ENCODE measurements at regions not wholly inside any gene's neighbourhood (a gene's known extent, or its start where the extent isn't known, plus 50 kb on each side); places are given as distances from the start of the nearest gene placed in this dataset.
"Not testable (repeated sequence)": the region's sequence is repeated elsewhere in the genome, so short reads cannot be mapped to it uniquely, and the experiment has no call there.

DNA sequence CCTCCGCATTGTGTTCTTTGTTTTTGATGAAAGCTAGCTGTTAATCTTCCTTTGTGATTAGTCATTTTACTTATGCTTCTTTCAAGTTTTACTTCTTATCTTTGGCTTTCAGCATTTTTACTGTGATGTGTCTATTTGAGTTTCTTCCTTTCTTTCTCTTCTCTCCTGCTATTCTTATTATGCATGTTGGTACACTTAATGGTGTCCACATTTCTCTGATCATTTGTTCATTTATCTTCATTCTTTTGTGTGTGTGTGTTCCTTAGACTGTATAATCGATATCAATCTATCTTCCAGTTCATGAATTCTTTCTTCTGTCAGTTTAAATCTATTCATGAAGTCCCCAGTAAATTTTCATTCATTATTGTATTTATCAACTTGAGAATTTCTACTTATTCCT is 1650.3 kb downstream of the BRINP3 start:
- Histone ChIP-seq H3K27ac (ENCODE audit: low read depth in 1 of 2, low read length in 1 of 2) (no peak overlapping the region), H3K27me3 (ENCODE audit: control insufficient read depth in 3 of 3, insufficient read depth in 3 of 3, low read length in 2 of 3) (no peaks in the 10 kb centered on the region), H3K36me3 (ENCODE audit: control insufficient read depth in 4 of 4, insufficient read depth in 4 of 4, low read length in 4 of 4) (no peaks in the 10 kb centered on the region), H3K4me3 (no peak overlapping the region), H3K9me3 (ENCODE audit: control insufficient read depth in 4 of 4, insufficient read depth in 3 of 4, low read length in 3 of 4) (no peaks in the 10 kb centered on the region), H3K9ac (ENCODE audit: insufficient read depth in 1 of 2, low read length in 2 of 2) (no peak overlapping the region), H3K4me1 (ENCODE audit: control insufficient read depth in 5 of 5, insufficient read depth in 5 of 5, low read length in 5 of 5) (no peaks in the 10 kb centered on the region)
- TF ChIP-seq, protein P1, sequence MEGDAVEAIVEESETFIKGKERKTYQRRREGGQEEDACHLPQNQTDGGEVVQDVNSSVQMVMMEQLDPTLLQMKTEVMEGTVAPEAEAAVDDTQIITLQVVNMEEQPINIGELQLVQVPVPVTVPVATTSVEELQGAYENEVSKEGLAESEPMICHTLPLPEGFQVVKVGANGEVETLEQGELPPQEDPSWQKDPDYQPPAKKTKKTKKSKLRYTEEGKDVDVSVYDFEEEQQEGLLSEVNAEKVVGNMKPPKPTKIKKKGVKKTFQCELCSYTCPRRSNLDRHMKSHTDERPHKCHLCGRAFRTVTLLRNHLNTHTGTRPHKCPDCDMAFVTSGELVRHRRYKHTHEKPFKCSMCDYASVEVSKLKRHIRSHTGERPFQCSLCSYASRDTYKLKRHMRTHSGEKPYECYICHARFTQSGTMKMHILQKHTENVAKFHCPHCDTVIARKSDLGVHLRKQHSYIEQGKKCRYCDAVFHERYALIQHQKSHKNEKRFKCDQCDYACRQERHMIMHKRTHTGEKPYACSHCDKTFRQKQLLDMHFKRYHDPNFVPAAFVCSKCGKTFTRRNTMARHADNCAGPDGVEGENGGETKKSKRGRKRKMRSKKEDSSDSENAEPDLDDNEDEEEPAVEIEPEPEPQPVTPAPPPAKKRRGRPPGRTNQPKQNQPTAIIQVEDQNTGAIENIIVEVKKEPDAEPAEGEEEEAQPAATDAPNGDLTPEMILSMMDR (IDR thresholded peaks at IDR 0.05; ENCODE audit: control extremely low read depth, extremely low read depth): no peak
- no peak for ATAC-seq (ENCODE audit: insufficient read depth, low FRiP score)
- DNase-seq: no peak
- 80 to 87% methylated on average over 2 of the region's 2 CpGs for WGBS, 2 donors

DNA sequence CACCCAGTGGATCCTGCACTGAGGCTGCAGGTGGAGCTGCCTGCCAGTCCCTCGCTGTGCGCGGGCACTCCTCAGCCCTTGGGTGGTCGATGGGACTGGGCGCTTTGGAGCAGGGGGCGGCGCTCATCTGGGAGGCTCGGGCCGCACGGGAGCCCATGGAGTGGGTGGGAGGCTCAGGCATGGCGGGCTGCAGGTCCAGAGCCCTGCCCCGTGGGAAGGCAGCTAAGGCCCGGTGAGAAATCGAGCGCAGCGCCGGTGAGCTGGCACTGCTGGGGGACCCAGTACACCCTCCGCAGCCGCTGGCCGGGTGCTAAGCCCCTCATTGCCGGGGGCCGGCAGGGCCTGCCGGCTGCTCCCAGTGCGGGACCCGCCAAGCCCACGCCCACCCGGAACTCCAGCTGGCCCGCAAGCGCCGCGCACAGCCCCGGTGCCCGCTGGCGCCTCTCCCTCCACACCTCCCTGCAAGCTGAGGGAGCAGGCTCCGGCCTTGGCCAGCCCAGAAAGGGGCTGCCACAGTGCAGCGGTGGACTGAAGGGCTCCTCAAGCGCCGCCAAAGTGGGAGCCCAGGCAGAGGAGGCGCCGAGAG is 1636.5 kb downstream of the BRINP3 start:
- H3K4me3 ChIP-seq; DNase-seq; H3K27ac ChIP-seq (ENCODE audit: low read depth in 1 of 2, low read length in 1 of 2); H3K27me3 ChIP-seq (ENCODE audit: control insufficient read depth in 3 of 3, insufficient read depth in 3 of 3, low read length in 2 of 3); H3K36me3 ChIP-seq (ENCODE audit: control insufficient read depth in 4 of 4, insufficient read depth in 4 of 4, low read length in 4 of 4); ATAC-seq (ENCODE audit: insufficient read depth, low FRiP score); H3K9me3 ChIP-seq (ENCODE audit: control insufficient read depth in 4 of 4, insufficient read depth in 3 of 4, low read length in 3 of 4); H3K9ac ChIP-seq (ENCODE audit: insufficient read depth in 1 of 2, low read length in 2 of 2); H3K4me1 ChIP-seq (ENCODE audit: control insufficient read depth in 5 of 5, insufficient read depth in 5 of 5, low read length in 5 of 5): not testable (repeated sequence)
- WGBS, 2 donors: 94 to 97% methylated on average over 36 to 40 of the region's 40 CpGs

DNA sequence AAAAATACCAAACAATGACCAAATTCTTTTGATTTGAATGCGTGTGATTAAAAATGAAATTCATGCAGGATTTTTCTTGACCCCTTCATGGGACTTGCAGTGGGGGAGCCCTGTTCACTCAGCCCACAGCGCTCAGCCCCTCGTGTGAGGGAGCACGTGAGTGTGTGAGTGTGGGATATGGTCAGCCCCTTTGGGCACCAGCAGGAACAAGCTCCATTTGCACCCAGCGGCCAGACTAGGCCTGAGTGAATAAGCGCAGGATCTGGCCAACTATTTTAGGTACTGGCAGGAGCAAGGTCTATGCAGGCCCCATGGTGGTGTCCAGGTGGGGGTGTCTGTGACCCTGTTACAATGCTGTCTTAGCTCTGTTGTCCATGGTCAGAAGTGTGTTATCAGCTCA is 1631.2 kb downstream of the BRINP3 start:
- WGBS, 2 donors: 92 to 94% methylated on average over 6 of the region's 6 CpGs
- TF ChIP-seq, protein P1 (IDR thresholded peaks at IDR 0.05; ENCODE audit: control extremely low read depth, extremely low read depth): no peak
- Histone ChIP-seq H3K9me3 (ENCODE audit: control insufficient read depth in 4 of 4, insufficient read depth in 3 of 4, low read length in 3 of 4) (no peaks in the 10 kb centered on the region), H3K36me3 (ENCODE audit: control insufficient read depth in 4 of 4, insufficient read depth in 4 of 4, low read length in 4 of 4) (no peaks in the 10 kb centered on the region), H3K9ac (ENCODE audit: insufficient read depth in 1 of 2, low read length in 2 of 2) (no peak overlapping the region), H3K4me1 (ENCODE audit: control insufficient read depth in 5 of 5, insufficient read depth in 5 of 5, low read length in 5 of 5) (no peaks in the 10 kb centered on the region), H3K4me3 (no peak overlapping the region), H3K27ac (ENCODE audit: low read depth in 1 of 2, low read length in 1 of 2) (no peak overlapping the region), H3K27me3 (ENCODE audit: control insufficient read depth in 3 of 3, insufficient read depth in 3 of 3, low read length in 2 of 3) (no peaks in the 10 kb centered on the region)
- ATAC-seq (ENCODE audit: insufficient read depth, low FRiP score): no peak
- no peak for DNase-seq

DNA sequence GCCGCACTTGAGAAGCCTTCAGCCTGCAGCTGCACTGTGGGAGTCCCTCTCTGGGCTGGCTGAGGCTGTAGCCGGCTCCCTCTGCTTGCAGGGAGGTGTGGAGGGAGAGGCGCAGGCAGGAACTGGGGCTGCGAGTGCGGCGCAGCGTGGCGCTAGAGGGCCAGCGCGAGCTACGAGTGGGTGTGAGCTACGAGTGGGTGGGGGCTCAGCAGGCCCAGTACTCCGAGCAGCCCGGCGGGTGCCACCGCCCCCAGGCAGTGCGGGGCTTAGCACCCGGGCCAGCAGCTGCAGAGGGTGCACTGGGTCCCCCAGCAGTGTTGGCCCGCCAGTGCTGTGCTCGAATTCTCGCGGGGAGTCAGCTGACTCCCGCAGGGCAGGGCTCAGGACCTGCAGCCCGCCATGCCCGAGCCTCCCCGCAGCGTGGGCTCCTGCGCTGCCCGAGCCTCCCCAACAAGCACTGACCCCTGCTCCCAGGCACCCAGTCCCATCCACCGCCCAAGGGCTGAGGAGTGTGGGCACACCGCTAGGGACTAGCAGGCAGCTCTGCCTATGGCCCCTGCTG is 1620.1 kb downstream of the BRINP3 start:
- TF ChIP-seq, protein P1 (IDR thresholded peaks at IDR 0.05; ENCODE audit: control extremely low read depth, extremely low read depth): no peak
- H3K36me3 ChIP-seq (ENCODE audit: control insufficient read depth in 4 of 4, insufficient read depth in 4 of 4, low read length in 4 of 4): no peaks in the 10 kb centered on the region
- no peak overlapping the region for H3K9ac ChIP-seq (ENCODE audit: insufficient read depth in 1 of 2, low read length in 2 of 2)
- no peak overlapping the region for H3K4me3 ChIP-seq
- DNase-seq (no peak), ATAC-seq (ENCODE audit: insufficient read depth, low FRiP score) (no peak)
- no peaks in the 10 kb centered on the region for H3K4me1 ChIP-seq (ENCODE audit: control insufficient read depth in 5 of 5, insufficient read depth in 5 of 5, low read length in 5 of 5)
- peaks cover 0 to 11% (median 0%) of the 10 kb centered on the region in 4 donors for H3K9me3 ChIP-seq (ENCODE audit: control insufficient read depth in 4 of 4, insufficient read depth in 3 of 4, low read length in 3 of 4)
- WGBS, 2 donors: 85 to 96% methylated on average over 25 to 31 of the region's 31 CpGs
- H3K27ac ChIP-seq (ENCODE audit: low read depth in 1 of 2, low read length in 1 of 2): no peak overlapping the region
- no peaks in the 10 kb centered on the region for H3K27me3 ChIP-seq (ENCODE audit: control insufficient read depth in 3 of 3, insufficient read depth in 3 of 3, low read length in 2 of 3)
